Gastroesophageal sphincter (tissue), 4 donors: ENCODE measurements at regions not wholly inside any gene's neighbourhood (a gene's known extent, or its start where the extent isn't known, plus 50 kb on each side); places are given as distances from the start of the nearest gene placed in this dataset.

Source experiments
- ATAC-seq: fragments of 150-250 bp; one replicate; pipeline ENCODE4 v1.9.1; 2016; ENCODE audit warnings: mild to moderate bottlenecking, moderate library complexity
- H3K27ac ChIP-seq, 4 donors: fragments of 200-600 bp; sonication (generic) in 3 of 4; 1 replicate in 3 of 4; 2 replicates in 1 of 4; pipeline ENCODE4 v1.5.1; 2016 to 2019
- H3K27me3 ChIP-seq: fragments of 200-600 bp; sonication (generic); one replicate; pipeline ENCODE4 v1.5.1; 2019
- H3K36me3 ChIP-seq, 2 donors: fragments of 200-600 bp; sonication (generic); one replicate each; pipeline ENCODE4 v1.5.1; 2019; ENCODE audit warnings: control low read depth in 1 of 2
- H3K4me1 ChIP-seq, 3 donors: fragments of 200-600 bp; sonication (generic); 1 replicate in 2 of 3; 2 replicates in 1 of 3; pipeline ENCODE4 v1.5.1; 2016 to 2019; ENCODE audit warnings: control low read depth in 2 of 3
- H3K4me3 ChIP-seq, 2 donors: fragments of 200-600 bp; sonication (generic); one replicate each; pipeline ENCODE4 v1.5.1; 2019; ENCODE audit warnings: mild to moderate bottlenecking in 1 of 2, moderate library complexity in 1 of 2
- H3K9me3 ChIP-seq, 3 donors: fragments of 200-600 bp; sonication (generic); one replicate each; pipeline ENCODE4 v1.5.1; 2017 to 2019; ENCODE audit warnings: control low read depth in 2 of 3
- CTCF ChIP-seq, 4 experiments: fragments of 200-600 bp in 2 of 4; fragments of 450-650 bp in 2 of 4; sonication (generic) in 1 of 4; IDR thresholded peaks; one replicate each; pipeline ENCODE4 v1.5.1; 2017 to 2019; ENCODE audit warnings: antibody characterized with exemption in 4 of 4, mild to moderate bottlenecking in 2 of 4, moderate library complexity in 2 of 4
- EP300 ChIP-seq: sonication (generic); formaldehyde crosslinking; IDR thresholded peaks from one replicate; pipeline ENCODE4 v1.6.1; 2017; ENCODE audit warnings: antibody characterized with exemption, mild to moderate bottlenecking
- POLR2A ChIP-seq, 2 donors: fragments of 450-650 bp; IDR thresholded peaks; one replicate each; pipeline ENCODE4 v1.6.1; 2017; ENCODE audit warnings: antibody characterized with exemption in 2 of 2, mild to moderate bottlenecking in 2 of 2, moderate library complexity in 1 of 2
- POLR2AphosphoS5 ChIP-seq: sonication (generic); formaldehyde crosslinking; IDR thresholded peaks from one replicate; pipeline ENCODE4 v1.6.1; 2017; ENCODE audit warnings: antibody characterized with exemption
- WGBS, 2 donors: methylation state at CpG; one replicate each; pipeline ENCODE4 v1.1.5; 2018; ENCODE audit warnings: low coverage in 1 of 2; 5-methylcytosine and 5-hydroxymethylcytosine counted together

- Histone ChIP-seq H3K27me3 (peaks cover 78% of the 10 kb centered on the region), H3K36me3 (no peaks in the 10 kb centered on the region), H3K27ac (no peak overlapping the region), H3K4me3 (no peak overlapping the region), H3K4me1 (no peaks in the 10 kb centered on the region), H3K9me3 (no peaks in the 10 kb centered on the region)
- WGBS, 2 donors: 34 to 42% methylated on average over 11 to 13 of the region's 13 CpGs
- ATAC-seq: no peak
- no peak for TF ChIP-seq EP300
- no peak for TF ChIP-seq POLR2A (IDR thresholded peaks at IDR 0.05)
- TF ChIP-seq CTCF (IDR thresholded peaks at IDR 0.05): no peak
Measured at GRCh38 chr1:18032172-18032859, 75.3 kb upstream of the IGSF21 start.

GRCh38 chr1:18035145-18035544 is 72.5 kb upstream of the IGSF21 start:
- Histone ChIP-seq H3K36me3 (no peaks in the 10 kb centered on the region), H3K27ac (no peak overlapping the region), H3K4me3 (no peak overlapping the region), H3K9me3 (no peaks in the 10 kb centered on the region), H3K27me3 (peaks cover 56% of the 10 kb centered on the region), H3K4me1 (no peaks in the 10 kb centered on the region)
- no peak for TF ChIP-seq POLR2AphosphoS5
- no peak for TF ChIP-seq EP300
- TF ChIP-seq POLR2A (IDR thresholded peaks at IDR 0.05): no peak
- TF ChIP-seq CTCF (IDR thresholded peaks at IDR 0.05): no peak
- 61 to 86% methylated on average over 3 of the region's 3 CpGs for whole genome bisulfite sequencing, 2 donors
- no peak for ATAC-seq

GRCh38 chr1:18037651-18038050 is 69.9 kb upstream of the IGSF21 start:
- no peak for ATAC-seq
- 75 to 83% methylated on average over 1 of the region's 1 CpG for WGBS, 2 donors
- Histone ChIP-seq H3K4me1 (no peaks in the 10 kb centered on the region), H3K9me3 (no peaks in the 10 kb centered on the region), H3K27ac (no peak overlapping the region), H3K4me3 (no peak overlapping the region), H3K36me3 (no peaks in the 10 kb centered on the region), H3K27me3 (peaks cover 46% of the 10 kb centered on the region)
- TF ChIP-seq EP300: no peak
- TF ChIP-seq POLR2AphosphoS5: no peak
- TF ChIP-seq CTCF (IDR thresholded peaks at IDR 0.05): no peak
- TF ChIP-seq POLR2A (IDR thresholded peaks at IDR 0.05): no peak

GRCh38 chr1:18038051-18038450 is 69.5 kb upstream of the IGSF21 start:
- H3K4me1 ChIP-seq: no peaks in the 10 kb centered on the region
- no peak overlapping the region for H3K27ac ChIP-seq
- TF ChIP-seq CTCF (IDR thresholded peaks at IDR 0.05) (no peak), EP300 (no peak)
- no peak overlapping the region for H3K4me3 ChIP-seq
- no peaks in the 10 kb centered on the region for H3K9me3 ChIP-seq
- peaks cover 46% of the 10 kb centered on the region for H3K27me3 ChIP-seq
- no peak for ATAC-seq
- H3K36me3 ChIP-seq: no peaks in the 10 kb centered on the region
- 63 to 86% methylated on average over 4 of the region's 4 CpGs for WGBS, 2 donors

- H3K4me3 ChIP-seq: no peak overlapping the region
- no peaks in the 10 kb centered on the region for H3K9me3 ChIP-seq
- ATAC-seq: no peak
- no peaks in the 10 kb centered on the region for H3K36me3 ChIP-seq
- no peak for TF ChIP-seq POLR2A (IDR thresholded peaks at IDR 0.05)
- no peak for TF ChIP-seq EP300
- TF ChIP-seq POLR2AphosphoS5: no peak
- no peak for TF ChIP-seq CTCF (IDR thresholded peaks at IDR 0.05)
- peaks cover 46% of the 10 kb centered on the region for H3K27me3 ChIP-seq
- WGBS, 2 donors: 78% methylated on average over 1 of the region's 1 CpG; no CpG with 5 or more reads in 1 of the 2 donors
- H3K4me1 ChIP-seq: no peaks in the 10 kb centered on the region
- H3K27ac ChIP-seq: no peak overlapping the region
Measured at GRCh38 chr1:18039102-18039501, 68.5 kb upstream of the IGSF21 start.
